NCI-H128 (cell line): ENCODE measurements at regions not wholly inside any gene's neighbourhood (a gene's known extent, or its start where the extent isn't known, plus 50 kb on each side); places are given as distances from the start of the nearest gene placed in this dataset.

ENCODE experiments used
- DNase-seq: peaks from one replicate; lab custom pipeline; 2025; ENCODE audit not compliant: unreplicated experiment; lab: John Stamatoyannopoulos, UW

GRCh38 chr4:152236519-152237056 is 299.3 kb downstream of the FBXW7 start:
- DNase-seq: no peak

GRCh38 chr4:152235718-152236117 is 300.2 kb downstream of the FBXW7 start:
- DNase-seq: no peak

DNA sequence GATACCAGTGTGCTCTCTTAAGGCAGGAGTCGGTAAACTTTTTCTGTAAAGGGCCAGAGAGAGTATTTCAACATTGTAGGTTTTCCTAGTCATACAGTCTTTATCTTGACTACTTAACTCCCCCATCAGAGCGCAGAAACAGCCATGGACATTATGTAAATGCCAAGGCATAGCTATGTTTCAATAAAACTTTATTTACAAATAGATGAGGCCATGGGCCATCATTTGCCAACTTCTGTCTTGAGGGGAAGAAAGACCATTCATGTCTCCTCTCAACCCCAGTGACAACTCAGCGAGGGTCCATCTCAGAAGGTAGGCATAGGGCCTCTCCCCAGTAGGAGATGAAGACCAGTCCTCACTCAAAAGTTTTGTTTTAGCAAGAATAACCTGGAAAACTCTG is 301.3 kb downstream of the FBXW7 start:
- no peak for DNase-seq

DNA sequence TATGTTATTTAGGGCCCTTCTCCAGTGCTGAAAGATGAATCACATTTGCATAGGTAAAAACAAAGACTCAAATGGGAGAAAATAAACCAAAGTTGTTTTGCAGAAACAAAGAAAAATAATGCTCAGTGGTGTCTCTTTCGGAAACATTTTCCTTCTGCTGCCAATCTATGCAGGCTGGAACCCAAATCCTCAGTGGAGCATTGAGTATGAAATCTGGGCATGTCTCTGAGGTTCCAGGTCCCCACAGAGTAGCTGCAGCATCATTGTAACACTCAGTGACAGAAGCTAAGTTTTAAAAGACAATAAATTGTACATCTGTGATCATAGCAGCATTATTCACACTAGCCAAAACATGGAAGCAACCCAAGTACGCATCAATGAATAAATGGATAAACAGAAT is 303.6 kb downstream of the FBXW7 start:
- DNase-seq: no peak

- DNase-seq: no peak
These were observed 306.1 kb downstream of the FBXW7 start for GRCh38 chr4:152229782-152230289.

DNA sequence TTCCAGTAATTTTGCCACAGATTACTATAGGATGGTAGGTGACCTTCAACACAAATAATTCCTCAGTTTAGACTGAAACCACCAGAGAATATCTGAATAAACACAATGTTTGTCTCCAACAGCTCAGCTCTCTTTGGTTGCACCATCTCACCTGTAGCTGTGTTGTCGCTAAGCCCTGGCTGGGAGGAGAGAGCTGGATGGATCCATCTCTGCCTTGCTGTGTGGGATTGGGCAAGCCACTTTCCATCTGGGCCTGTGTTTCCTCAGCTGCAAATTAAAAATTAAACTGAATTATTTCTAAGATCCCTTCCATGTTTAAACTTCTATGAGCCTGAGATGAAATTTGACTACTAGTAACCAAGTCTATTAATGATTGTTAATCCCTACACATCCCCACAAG is 310.2 kb downstream of the FBXW7 start:
- no peak for DNase-seq

- DNase-seq: no peak
These were observed 311.0 kb downstream of the FBXW7 start for GRCh38 chr4:152224721-152225420.

DNA sequence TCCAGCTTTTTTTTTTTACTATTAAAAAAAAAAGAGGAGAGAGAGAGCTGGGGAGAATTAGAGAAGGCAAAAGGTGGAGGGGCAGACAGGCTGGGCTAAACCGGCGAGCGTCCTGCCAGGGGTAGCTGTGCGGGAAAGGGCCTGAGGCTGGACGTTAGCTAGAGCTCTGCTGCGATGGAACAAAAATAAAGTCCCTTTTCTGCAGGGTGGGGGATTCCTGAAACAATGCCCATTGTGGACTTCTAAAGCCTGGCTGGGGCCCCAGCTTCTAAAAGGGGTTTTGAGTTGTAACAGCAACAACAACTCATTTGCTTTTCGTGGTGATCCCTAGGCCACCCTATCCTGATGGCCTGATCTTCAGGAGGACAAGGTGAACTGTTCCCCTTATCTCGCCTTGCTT is 311.7 kb downstream of the FBXW7 start:
- DNase-seq: no peak

- DNase-seq: no peak
These were observed 312.3 kb downstream of the FBXW7 start for GRCh38 chr4:152223600-152223999.

GRCh38 chr4:152221816-152222516 is 313.9 kb downstream of the FBXW7 start:
- DNase-seq: no peak

DNA sequence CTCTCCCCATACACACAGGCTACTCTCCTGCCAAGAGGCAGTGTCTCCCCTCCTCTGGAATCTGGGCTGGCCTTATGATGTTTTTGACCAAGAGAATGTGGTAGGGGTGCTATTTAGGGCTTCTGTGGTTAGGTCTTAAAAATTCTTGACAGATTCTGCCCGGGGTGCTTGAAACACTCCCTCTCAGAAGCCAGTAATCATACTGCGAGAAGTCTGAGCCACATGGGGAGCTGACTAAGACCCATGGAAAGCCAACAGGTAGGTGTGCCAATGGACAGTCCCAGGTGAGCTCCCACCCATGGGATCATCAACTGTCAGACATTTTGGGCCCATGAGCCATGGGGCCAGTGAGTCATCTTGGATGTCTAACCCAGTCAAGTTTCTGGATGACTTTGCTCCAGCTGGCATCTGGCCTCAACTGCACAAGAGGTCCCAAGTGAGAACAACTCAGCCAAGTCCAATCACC is 315.7 kb downstream of the FBXW7 start:
- DNase-seq: no peak

- DNase-seq: peak; percentile 37
These were observed 317.3 kb downstream of the FBXW7 start for GRCh38 chr4:152218576-152218975.

DNA sequence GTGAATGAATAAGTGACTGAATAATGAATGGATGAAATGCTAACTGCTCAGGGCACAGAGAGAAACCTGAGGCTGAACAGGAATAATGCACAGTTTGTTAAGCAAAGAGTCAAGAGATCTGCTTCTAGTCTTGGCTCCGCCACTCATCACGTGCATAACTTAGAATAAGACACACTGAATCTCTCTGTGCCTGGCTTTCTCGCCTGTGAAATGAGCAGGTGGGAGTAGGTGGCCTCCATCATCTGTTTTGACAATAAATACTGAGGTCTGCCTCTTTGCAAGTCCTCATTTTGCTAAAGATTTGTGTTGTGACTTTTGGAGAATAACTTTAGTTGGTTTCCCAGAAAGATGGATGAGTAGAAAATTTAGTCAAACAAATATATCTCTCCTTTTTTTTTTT is 318.0 kb downstream of the FBXW7 start:
- DNase-seq: no peak

DNA sequence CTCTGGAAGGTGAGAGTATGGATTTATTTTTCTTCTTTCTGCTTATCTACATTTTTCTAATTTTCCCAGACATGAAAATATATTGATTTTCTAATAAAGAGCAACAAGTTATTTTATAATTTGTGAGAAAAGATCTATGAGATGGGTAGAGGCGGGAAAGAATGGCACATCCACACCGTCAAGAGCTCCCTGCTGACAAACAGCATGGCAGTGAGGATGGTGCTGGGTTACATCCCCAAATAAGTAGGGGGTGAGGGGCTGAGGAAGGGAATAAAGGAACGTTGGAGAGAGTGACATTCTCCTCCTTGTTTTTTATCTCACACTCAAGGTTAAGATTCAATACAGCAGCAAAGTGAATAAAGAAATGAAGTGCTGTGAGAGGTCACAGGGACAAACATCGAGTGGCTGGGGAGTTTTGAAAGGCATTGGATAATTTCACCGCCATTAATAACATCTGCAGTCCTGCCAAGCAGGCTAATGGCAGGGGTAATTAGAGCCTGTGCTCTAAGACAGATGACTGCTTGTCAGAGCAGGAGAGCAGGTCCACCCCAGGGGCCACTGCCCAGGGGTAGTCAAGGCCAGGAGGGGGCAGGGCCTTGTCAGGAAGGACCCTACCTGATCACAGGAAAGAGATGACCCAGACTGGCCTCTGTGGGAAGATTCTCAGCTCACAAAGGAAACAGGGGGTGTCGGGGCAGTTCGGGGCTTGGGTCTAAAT is 323.8 kb downstream of the FBXW7 start:
- DNase-seq: no peak

- DNase-seq: no peak
These were observed 326.0 kb downstream of the FBXW7 start for GRCh38 chr4:152209772-152210493.

DNA sequence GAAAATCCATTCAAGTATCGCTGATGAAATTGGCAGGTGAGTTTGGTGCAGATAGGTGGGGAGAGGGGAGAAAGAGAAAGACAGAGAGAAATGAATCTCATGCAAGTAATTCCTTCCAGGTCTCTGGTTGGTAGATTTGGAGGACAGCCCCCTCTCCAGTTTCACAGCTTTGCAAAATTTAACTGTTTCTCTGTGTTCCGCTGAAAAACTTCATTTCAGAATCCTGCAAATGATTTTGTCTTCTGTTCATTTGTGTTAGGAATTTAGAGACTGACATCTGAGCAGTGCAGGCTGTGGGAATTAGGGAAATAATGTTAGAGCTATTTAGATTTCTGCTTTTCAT is 328.5 kb downstream of the FBXW7 start:
- no peak for DNase-seq

GRCh38 chr4:152206646-152207377 is 329.1 kb downstream of the FBXW7 start:
- no peak for DNase-seq

DNA sequence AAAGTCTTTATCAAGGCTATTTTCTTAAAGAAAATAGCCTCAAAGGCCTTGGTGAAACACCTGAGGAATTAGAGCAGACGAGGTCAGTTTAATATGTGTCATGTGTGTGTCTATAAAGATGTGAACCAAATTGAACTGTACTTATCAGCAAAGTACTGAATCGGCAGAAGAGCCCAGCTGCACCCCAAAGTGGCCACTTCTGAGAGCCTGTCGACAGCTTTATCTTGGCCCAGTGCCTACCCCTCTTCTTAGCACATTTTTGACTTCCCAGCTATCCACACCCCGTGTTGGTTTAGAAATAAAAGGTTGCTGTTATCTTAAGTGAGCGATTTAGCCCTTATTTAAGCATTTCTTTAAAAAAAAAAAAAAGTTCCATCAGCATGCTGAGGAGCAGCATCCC is 329.7 kb downstream of the FBXW7 start:
- peak; percentile 15 for DNase-seq

GRCh38 chr4:152202415-152202814 is 333.5 kb downstream of the FBXW7 start:
- no peak for DNase-seq
